LoVo (cell line): ENCODE measurements at regions not wholly inside any gene's neighbourhood (a gene's known extent, or its start where the extent isn't known, plus 50 kb on each side); places are given as distances from the start of the nearest gene placed in this dataset.
"Not testable (repeated sequence)": the region's sequence is repeated elsewhere in the genome, so short reads cannot be mapped to it uniquely, and the experiment has no call there.

Experiments
- DNase-seq: peaks from one replicate; pipeline ENCODE4 v3.0.0-alpha.2; 2016; ENCODE audit warnings: low spot score

- DNase-seq = no peak
Measured at GRCh38 chr5:14942212-14942611, 70.6 kb upstream of the ANKH start.

- peak; percentile 26 for DNase-seq
Measured at GRCh38 chr5:14937254-14937653, 65.7 kb upstream of the ANKH start.

- no peak for DNase-seq
Measured at GRCh38 chr5:14936588-14936987, 65.0 kb upstream of the ANKH start.

GRCh38 chr5:14935341-14935740 is 63.8 kb upstream of the ANKH start:
- DNase-seq = no peak

- DNase-seq = no peak
Measured at GRCh38 chr5:14932902-14933469, 61.4 kb upstream of the ANKH start.

GRCh38 chr5:14930486-14930885 is 58.9 kb upstream of the ANKH start:
- DNase-seq = no peak

GRCh38 chr5:14929293-14930065 is 57.9 kb upstream of the ANKH start:
- no peak for DNase-seq

- no peak for DNase-seq
Measured at GRCh38 chr5:14928661-14929060, 57.1 kb upstream of the ANKH start.

- DNase-seq = no peak
Measured at GRCh38 chr5:14925326-14925725, 53.7 kb upstream of the ANKH start.

- DNase-seq = not testable (repeated sequence)
Measured at GRCh38 chr5:14922952-14923351, 51.4 kb upstream of the ANKH start.

- DNase-seq = no peak
Measured at GRCh38 chr5:14922456-14922855, 50.9 kb upstream of the ANKH start.
